HepG2 (cell line): ENCODE measurements at regions not wholly inside any gene's neighbourhood (a gene's known extent, or its start where the extent isn't known, plus 50 kb on each side); places are given as distances from the start of the nearest gene placed in this dataset.

Source experiments
- ATAC-seq: fragments of 200-7000 bp; cut with Tn5 transposase; 3 replicates; pipeline ENCODE4 v1.9.1; 2020; ENCODE audit warnings: mild to moderate bottlenecking, moderate library complexity
- BruUV-seq: library from RNA; stranded (reverse); fragments of 400-500 nt; replicated peaks from 2 replicates; lab custom pipeline; 2021; lab: Mats Ljungman, UMichigan
- CTCF ChIA-PET: fragments of 300-600 bp; formaldehyde crosslinking; extraction: SDS; loops from one replicate; lab custom pipeline; 2021; ENCODE audit warnings: low total read pairs, inconsistent platforms, low intra/inter-chr PET ratio; lab: Yijun Ruan, JAX
- POLR2A ChIA-PET: fragments of 350-600 bp; sonication (Branson Sonifier 250); formaldehyde crosslinking; loops from one replicate; lab custom pipeline; 2020; ENCODE audit warnings: antibody characterized with exemption, inconsistent platforms; lab: Yijun Ruan, JAX
- DNase-seq: peaks from one replicate; pipeline ENCODE4 v3.0.0-alpha.2; 2015; ENCODE audit warnings: low spot score
- FAIRE-seq: peaks from 3 replicates; lab custom pipeline; 2011; peaks lifted over from hg19 to GRCh38; lab: Jason Lieb, UNC
- H2AFZ ChIP-seq: one replicate; pipeline ENCODE4 v1.6.1; 2011; ENCODE audit warnings: low read length, inconsistent platforms
- H3K27ac ChIP-seq: fragments of 300-600 bp; 3 replicates; pipeline ENCODE4 v1.8.0; 2011; ENCODE audit warnings: mixed run types, mild to moderate bottlenecking, mixed read lengths, low read length, inconsistent platforms; ENCODE audit not compliant: insufficient read depth; ENCODE audit errors: extremely low read length
- H3K27me3 ChIP-seq, 2 experiments: fragments of 200-600 bp in 1 of 2; 2 replicates in 1 of 2; 3 replicates in 1 of 2; pipeline versions ENCODE4 v1.6.0 to v1.8.0; 2011; ENCODE audit warnings: low read length in 2 of 2, mild to moderate bottlenecking in 2 of 2, moderate library complexity in 2 of 2, inconsistent platforms in 1 of 2; ENCODE audit not compliant: insufficient read depth in 2 of 2, control insufficient read depth in 1 of 2
- H3K36me3 ChIP-seq, 2 experiments: fragments of 200-600 bp in 1 of 2; replicated peaks in 1 of 2; 2 replicates in 1 of 2; 3 replicates in 1 of 2; pipeline versions ENCODE4 v1.5.1 to v1.8.0; 2011; ENCODE audit warnings: low read length in 2 of 2, inconsistent platforms in 1 of 2; ENCODE audit not compliant: insufficient read depth in 2 of 2, control insufficient read depth in 1 of 2
- H3K4me1 ChIP-seq: 2 replicates; pipeline ENCODE4 v1.5.1; 2012; ENCODE audit warnings: low read length, inconsistent platforms; ENCODE audit not compliant: insufficient read depth
- H3K4me2 ChIP-seq: 2 replicates; pipeline ENCODE4 v1.6.0; 2011; ENCODE audit warnings: low read depth, low read length, inconsistent platforms
- H3K4me3 ChIP-seq, 3 experiments: fragments of 200-600 bp in 1 of 3; sonication (generic), shearing (Covaris generic) in 1 of 3; replicated peaks in 1 of 3; 2 replicates each; pipeline ENCODE4 v1.5.1; 2011 to 2016; ENCODE audit warnings: low read length in 3 of 3, inconsistent platforms in 2 of 3, low read depth in 2 of 3, mild to moderate bottlenecking in 2 of 3, control low read depth in 1 of 3, mixed read lengths in 1 of 3; ENCODE audit not compliant: insufficient read depth in 1 of 3
- H3K79me2 ChIP-seq: one replicate; pipeline ENCODE4 v1.6.1; 2011; ENCODE audit warnings: low read length, inconsistent platforms; ENCODE audit not compliant: insufficient read depth
- H3K9ac ChIP-seq: 2 replicates; pipeline ENCODE4 v1.6.0; 2011; ENCODE audit warnings: mild to moderate bottlenecking, low read depth, low read length, inconsistent platforms; ENCODE audit not compliant: insufficient read depth
- H3K9me3 ChIP-seq: 2 replicates; pipeline ENCODE4 v1.5.1; 2012; ENCODE audit warnings: mild to moderate bottlenecking, low read length
- H4K20me1 ChIP-seq: 2 replicates; pipeline ENCODE4 v1.6.0; 2011; ENCODE audit warnings: inconsistent platforms, mild to moderate bottlenecking, low read length, moderate library complexity; ENCODE audit not compliant: insufficient read depth
- CHD4 ChIP-seq: fragments of 200-600 bp; sonication (generic); IDR thresholded peaks from 2 replicates; pipeline ENCODE4 v1.7.0; 2017; ENCODE audit warnings: mild to moderate bottlenecking, low read length, borderline replicate concordance
- MATR3 ChIP-seq: sonication (generic); formaldehyde crosslinking; IDR thresholded peaks from 2 replicates; pipeline ENCODE4 v1.4.0; 2020; ENCODE audit warnings: missing genetic modification reagents
- NCOA1 ChIP-seq: sonication (generic); formaldehyde crosslinking; IDR thresholded peaks from 2 replicates; pipeline ENCODE4 v1.9.0; 2021; ENCODE audit warnings: missing genetic modification reagents
- NFKBIZ ChIP-seq: IDR thresholded peaks from 2 replicates; pipeline ENCODE4 v1.6.1; 2018; ENCODE audit warnings: missing genetic modification reagents, missing compliant biosample characterization
- ZBTB25 ChIP-seq: IDR thresholded peaks from 2 replicates; pipeline ENCODE4 v1.6.1; 2018; ENCODE audit warnings: missing genetic modification reagents
- ZNF17 ChIP-seq: sonication (generic); formaldehyde crosslinking; IDR thresholded peaks from 2 replicates; pipeline ENCODE4 v1.5.0; 2020; ENCODE audit warnings: mild to moderate bottlenecking, missing genetic modification reagents
- ZNF256 ChIP-seq: sonication (generic); formaldehyde crosslinking; conservative IDR thresholded peaks from 2 replicates; pipeline ENCODE4 v1.4.0; 2020; ENCODE audit warnings: missing genetic modification reagents
- WGBS: methylation state at CpG from one replicate; pipeline ENCODE4 v1.1.6; 2017; ENCODE audit warnings: low lambda C conversion rate; 5-methylcytosine and 5-hydroxymethylcytosine counted together
- in situ Hi-C: cut with HindIII; loops from 2 replicates; pipeline ENCODE4 v1.10.0; 2017; ENCODE audit warnings: low pct_unique_long_range_greater_than_20kb; ENCODE audit not compliant: extremely low pct_ligation_motif_present
- intact Hi-C: fragments of 100-400 bp; cut with micrococcal nuclease; formaldehyde crosslinking; loops from one replicate; pipeline ENCODE4 v1.10.0; 2022; ENCODE audit not compliant: unreplicated experiment

- BruUV-seq, result no TSS peak
These were observed 277.0 kb upstream of the B3GALT2 start for GRCh38 chr1:193463326-193463932.

GRCh38 chr1:193462629-193463320 is 276.4 kb upstream of the B3GALT2 start:
- Histone ChIP-seq H3K27ac (no peak overlapping the region), H3K4me2 (no peak overlapping the region), H2AFZ (no peak overlapping the region), H3K9ac (no peak overlapping the region), H3K79me2 (no peaks in the 10 kb centered on the region)
- FAIRE-seq, result no peak
- 10% methylated on average over 5 of the region's 5 CpGs for WGBS
- CTCF ChIA-PET, result no interaction called here
- in situ Hi-C loops, result no loop called here
- TF ChIP-seq NCOA1 (no peak), ZBTB25 (CRISPR knock-in tag) (no peak), ZNF256 (CRISPR knock-in tag) (no peak), NFKBIZ (CRISPR knock-in tag) (no peak), CHD4 (no peak)
- TF ChIP-seq, all 625 proteins: peak for 0
- intact Hi-C loops, result no loop called here
- Histone ChIP-seq H3K9me3 (no peaks in the 10 kb centered on the region), H3K4me1 (no peaks in the 10 kb centered on the region), H3K27me3 (no peaks in the 10 kb centered on the region), H3K36me3 (no peaks in the 10 kb centered on the region), H4K20me1 (no peaks in the 10 kb centered on the region), H3K4me3 (no peak overlapping the region)
- POLR2A ChIA-PET, result no interaction called here
- no TSS peak for BruUV-seq
- DNase-seq (no peak), ATAC-seq (no peak)

More at GRCh38 chr1:193463326-193463932, 277.0 kb upstream of the B3GALT2 start:
- Histone ChIP-seq H3K27me3 (no peaks in the 10 kb centered on the region), H3K79me2 (no peaks in the 10 kb centered on the region), H3K4me3 (no peak overlapping the region), H3K9ac (no peak overlapping the region), H3K27ac (no peak overlapping the region), H2AFZ (no peak overlapping the region), H3K4me2 (no peak overlapping the region), H4K20me1 (no peaks in the 10 kb centered on the region), H3K4me1 (no peaks in the 10 kb centered on the region), H3K9me3 (no peaks in the 10 kb centered on the region), H3K36me3 (no peaks in the 10 kb centered on the region)
- POLR2A ChIA-PET, result no interaction called here
- whole genome bisulfite sequencing, result 4% methylated on average over 5 of the region's 5 CpGs
- FAIRE-seq, result no peak
- DNase-seq, result no peak
- no peak for ATAC-seq
- intact Hi-C loops (no loop called here), in situ Hi-C loops (no loop called here)
- CTCF ChIA-PET, result no interaction called here
- TF ChIP-seq ZNF17 (CRISPR knock-in tag), result no peak
- no peak for TF ChIP-seq MATR3
